H1 (cell line): ENCODE measurements at regions not wholly inside any gene's neighbourhood (a gene's known extent, or its start where the extent isn't known, plus 50 kb on each side); places are given as distances from the start of the nearest gene placed in this dataset.

ENCODE experiments used
- CTCF ChIA-PET: fragments of 300-600 bp; sonication (Branson Sonifier 250); formaldehyde crosslinking; loops from one replicate; lab custom pipeline; 2021; ENCODE audit not compliant: partially characterized antibody; lab: Charles Lee
- POLR2A ChIA-PET: fragments of 300-600 bp; sonication (Branson Sonifier 250); formaldehyde crosslinking; loops from one replicate; lab custom pipeline; 2021; ENCODE audit warnings: inconsistent platforms; ENCODE audit not compliant: partially characterized antibody; lab: Charles Lee
- DNase-seq, 2 experiments: peaks; one replicate each; pipeline versions ENCODE4 v3.0.0 to v3.0.0-alpha.2; 2010 to 2022; ENCODE audit warnings: low spot score in 2 of 2, low read depth in 1 of 2, mixed read lengths in 1 of 2
- FAIRE-seq: peaks from 2 replicates; lab custom pipeline; 2011; peaks lifted over from hg19 to GRCh38; lab: Jason Lieb, UNC
- H2AFZ ChIP-seq: 2 replicates; pipeline ENCODE4 v1.8.1; 2012; ENCODE audit warnings: low read length, inconsistent platforms
- H2AK5ac ChIP-seq: 2 replicates; pipeline ENCODE4 v1.6.1; 2013; ENCODE audit warnings: low read depth, low read length
- H2BK120ac ChIP-seq: replicated peaks from 2 replicates; pipeline ENCODE3; 2013; ENCODE audit warnings: low read depth, low read length, inconsistent platforms
- H2BK12ac ChIP-seq: 2 replicates; pipeline ENCODE4 v1.6.1; 2013; ENCODE audit warnings: low read depth, low read length
- H2BK15ac ChIP-seq: 2 replicates; pipeline ENCODE4 v1.6.1; 2013; ENCODE audit warnings: low read length
- H2BK20ac ChIP-seq: 2 replicates; pipeline ENCODE4 v1.6.1; 2013; ENCODE audit warnings: low read length
- H2BK5ac ChIP-seq: 2 replicates; pipeline ENCODE4 v1.6.1; 2013; ENCODE audit warnings: low read depth, low read length
- H3K14ac ChIP-seq: 2 replicates; pipeline ENCODE4 v1.6.1; 2013; ENCODE audit warnings: inconsistent platforms; ENCODE audit not compliant: insufficient read length
- H3K18ac ChIP-seq: 2 replicates; pipeline ENCODE4 v1.6.1; 2013; ENCODE audit warnings: low read length; ENCODE audit errors: extremely low read depth
- H3K23ac ChIP-seq: 2 replicates; pipeline ENCODE4 v1.6.1; 2013; ENCODE audit warnings: inconsistent platforms; ENCODE audit not compliant: insufficient read length
- H3K23me2 ChIP-seq: 2 replicates; pipeline ENCODE4 v1.6.1; 2013; ENCODE audit warnings: low read depth, low read length
- H3K27ac ChIP-seq: 2 replicates; pipeline ENCODE4 v1.6.1; 2011; ENCODE audit warnings: low read depth, low read length, inconsistent platforms
- H3K27me3 ChIP-seq, 4 experiments: replicated peaks in 1 of 4; 1 replicate in 1 of 4; 2 replicates in 3 of 4; pipeline versions ENCODE4 v1.6.1 to v1.8.1; 2011 to 2013; ENCODE audit warnings: low read length in 3 of 4, mild to moderate bottlenecking in 3 of 4, inconsistent platforms in 2 of 4, mixed read lengths in 2 of 4, moderate library complexity in 1 of 4; ENCODE audit not compliant: control insufficient read depth in 3 of 4, insufficient read depth in 3 of 4; ENCODE audit errors: extremely low read depth in 1 of 4
- H3K36me3 ChIP-seq, 4 experiments: 2 replicates each; pipeline versions ENCODE4 v1.6.1 to v1.8.1; 2011 to 2013; ENCODE audit warnings: mild to moderate bottlenecking in 4 of 4, low read length in 3 of 4, moderate library complexity in 2 of 4, control low read depth in 1 of 4, inconsistent platforms in 1 of 4; ENCODE audit not compliant: insufficient read depth in 4 of 4, control insufficient read depth in 2 of 4
- H3K4ac ChIP-seq: replicated peaks from 2 replicates; pipeline ENCODE3; 2013; ENCODE audit warnings: low read length, low read depth, mixed read lengths, inconsistent platforms; ENCODE audit not compliant: insufficient read length
- H3K4me1 ChIP-seq, 4 experiments: replicated peaks in 1 of 4; 1 replicate in 1 of 4; 2 replicates in 3 of 4; pipeline versions ENCODE4 v1.6.1 to v1.8.1; 2011 to 2013; ENCODE audit warnings: low read length in 3 of 4, inconsistent platforms in 2 of 4, mixed read lengths in 1 of 4; ENCODE audit not compliant: insufficient read depth in 4 of 4, control insufficient read depth in 3 of 4
- H3K4me2 ChIP-seq, 2 experiments: 2 replicates each; pipeline versions ENCODE4 v1.6.1 to v1.8.1; 2011 to 2013; ENCODE audit warnings: low read depth in 2 of 2, low read length in 2 of 2, control low read depth in 1 of 2, inconsistent platforms in 1 of 2, mild to moderate bottlenecking in 1 of 2; ENCODE audit not compliant: insufficient read depth in 1 of 2
- H3K4me3 ChIP-seq, 4 experiments: fragments of 200-600, 300-600 bp in 1 of 4; sonication (generic), shearing (Covaris generic), sonication (Bioruptor Twin) in 1 of 4; 2 replicates each; pipeline versions ENCODE4 v1.5.1 to v1.8.1; 2011 to 2016; ENCODE audit warnings: low read length in 4 of 4, low read depth in 3 of 4, control low read depth in 2 of 4, inconsistent platforms in 2 of 4, mild to moderate bottlenecking in 2 of 4, mixed read lengths in 1 of 4, moderate library complexity in 1 of 4; ENCODE audit not compliant: insufficient read depth in 2 of 4; ENCODE audit errors: extremely low read depth in 1 of 4
- H3K56ac ChIP-seq: replicated peaks from 2 replicates; pipeline ENCODE3; 2013; ENCODE audit warnings: low read depth, mild to moderate bottlenecking, mixed read lengths, low read length, inconsistent platforms; ENCODE audit not compliant: insufficient read length
- H3K79me1 ChIP-seq: 2 replicates; pipeline ENCODE4 v1.6.1; 2013; ENCODE audit warnings: low read depth, low read length, control low read depth
- H3K79me2 ChIP-seq, 2 experiments: 2 replicates each; pipeline versions ENCODE4 v1.6.1 to v1.8.1; 2012 to 2013; ENCODE audit warnings: low read length in 2 of 2, mild to moderate bottlenecking in 2 of 2, inconsistent platforms in 1 of 2; ENCODE audit not compliant: insufficient read depth in 2 of 2, control insufficient read depth in 1 of 2
- H3K9ac ChIP-seq, 4 experiments: replicated peaks in 1 of 4; 1 replicate in 1 of 4; 2 replicates in 3 of 4; pipeline versions ENCODE4 v1.6.1 to v1.8.1; 2011 to 2013; ENCODE audit warnings: low read depth in 3 of 4, low read length in 3 of 4, control low read depth in 2 of 4, mild to moderate bottlenecking in 2 of 4, moderate library complexity in 2 of 4, inconsistent platforms in 1 of 4; ENCODE audit errors: extremely low read depth in 1 of 4
- H3K9me3 ChIP-seq, 2 experiments: 2 replicates each; pipeline versions ENCODE4 v1.6.1 to v1.8.1; 2012 to 2013; ENCODE audit warnings: mild to moderate bottlenecking in 2 of 2, moderate library complexity in 2 of 2, control low read depth in 1 of 2, inconsistent platforms in 1 of 2, low read depth in 1 of 2, low read length in 1 of 2, mixed read lengths in 1 of 2; ENCODE audit not compliant: insufficient read depth in 2 of 2
- H4K20me1 ChIP-seq, 2 experiments: replicated peaks in 1 of 2; 2 replicates each; pipeline versions ENCODE3 to v1.8.1; 2011 to 2013; ENCODE audit warnings: inconsistent platforms in 2 of 2, low read length in 2 of 2, mild to moderate bottlenecking in 1 of 2; ENCODE audit not compliant: insufficient read depth in 2 of 2, control insufficient read depth in 1 of 2
- H4K5ac ChIP-seq: 2 replicates; pipeline ENCODE4 v1.6.1; 2013; ENCODE audit warnings: low read length, low read depth, mixed read lengths, inconsistent platforms; ENCODE audit not compliant: insufficient read length
- H4K8ac ChIP-seq: 2 replicates; pipeline ENCODE4 v1.8.0; 2013; ENCODE audit warnings: mild to moderate bottlenecking, moderate library complexity, low read length, inconsistent platforms; ENCODE audit not compliant: insufficient read depth; ENCODE audit errors: extremely low read depth
- H4K91ac ChIP-seq: replicated peaks from 2 replicates; pipeline ENCODE3; 2013; ENCODE audit warnings: low read length, mixed read lengths, inconsistent platforms; ENCODE audit not compliant: insufficient read length
- CTBP2 ChIP-seq: IDR thresholded peaks from 2 replicates; pipeline ENCODE4 v1.7.0; 2011; ENCODE audit warnings: borderline replicate concordance, mild to moderate bottlenecking, moderate library complexity, mixed read lengths, low read length; ENCODE audit not compliant: insufficient read depth, insufficient read length
- EGR1 ChIP-seq: IDR thresholded peaks from 2 replicates; pipeline ENCODE4 v1.6.1; 2011; ENCODE audit warnings: low read depth, low read length, borderline replicate concordance
- JUND ChIP-seq: IDR thresholded peaks from 2 replicates; pipeline ENCODE4 v1.6.1; 2011; ENCODE audit warnings: mild to moderate bottlenecking, improper control_type of control experiment, low read length
- SIN3A ChIP-seq, 2 experiments: IDR thresholded peaks in 1 of 2; conservative IDR thresholded peaks in 1 of 2; 2 replicates each; pipeline ENCODE4 v1.6.1; 2011 to 2012; ENCODE audit warnings: low read length in 2 of 2, improper control_type of control experiment in 1 of 2, low read depth in 1 of 2, mild to moderate bottlenecking in 1 of 2
- WGBS, 2 experiments: shearing (Covaris generic) in 1 of 2; methylation state at CpG; one replicate each; pipeline versions ENCODE4 v1.1.6 to v1.1.7; 2013 to 2015; ENCODE audit warnings: low lambda C conversion rate in 2 of 2, mixed read lengths in 2 of 2, inconsistent platforms in 1 of 2, low coverage in 1 of 2, missing lambda C conversion rate in 1 of 2; ENCODE audit not compliant: insufficient replicate concordance in 2 of 2, insufficient coverage in 1 of 2, insufficient read length in 1 of 2; ENCODE audit errors: extremely low coverage in 1 of 2, missing lambda C conversion rate in 1 of 2; 5-methylcytosine and 5-hydroxymethylcytosine counted together
- TF ChIP-seq, protein P1 (sequence below): IDR thresholded peaks from 2 replicates; pipeline ENCODE4 v1.6.1; 2011; ENCODE audit warnings: low read depth, mild to moderate bottlenecking, low read length; ENCODE audit not compliant: insufficient read depth

DNA sequence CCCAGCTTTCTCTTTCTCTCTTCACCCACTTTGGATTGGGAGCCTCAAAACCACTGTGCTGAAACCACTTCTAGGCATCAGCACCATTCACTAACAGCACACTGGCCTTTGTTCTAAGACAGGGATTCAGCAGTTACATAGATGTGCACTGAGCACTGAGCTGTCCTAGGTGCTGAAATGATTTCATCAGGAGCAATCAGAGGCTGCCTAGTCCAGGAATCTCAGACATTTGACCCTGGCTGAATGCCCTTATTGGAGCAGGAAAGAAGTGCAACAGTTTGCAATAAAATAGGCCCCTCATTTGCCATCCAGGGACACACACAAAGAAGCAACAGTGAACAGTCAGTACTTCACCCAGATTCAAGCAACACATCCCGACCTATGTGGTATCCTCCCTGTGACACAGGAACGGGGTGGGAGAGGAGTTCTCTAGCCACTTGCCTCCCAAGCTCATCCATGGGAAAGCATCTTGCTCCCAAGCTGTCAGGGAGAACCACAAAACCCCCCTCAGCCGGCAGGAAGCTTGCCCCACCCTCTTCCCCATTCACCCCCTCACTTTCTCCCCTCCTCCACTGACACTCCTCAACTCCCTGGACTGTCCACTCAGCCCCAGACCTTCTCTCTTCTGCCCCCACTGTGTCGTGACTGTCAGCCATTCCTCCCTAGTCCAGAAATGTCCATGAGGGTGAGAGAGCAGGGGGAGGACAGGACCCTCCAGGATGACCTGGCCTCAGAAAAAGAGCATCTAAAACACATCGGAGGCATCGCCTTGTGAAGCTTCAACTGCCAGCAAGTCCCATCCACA is 304.4 kb downstream of the PREX1 start:
- no peaks in the 10 kb centered on the region for H3K23me2 ChIP-seq
- H3K4me1 ChIP-seq, result no peaks in the 10 kb centered on the region
- no peaks in the 10 kb centered on the region for H3K36me3 ChIP-seq
- WGBS, 2 experiments, result 75% methylated on average over 6 of the region's 6 CpGs; no CpG with 5 or more reads in 1 of the 2 experiments
- peak; percentile 81 for FAIRE-seq
- no peak overlapping the region for H4K5ac ChIP-seq
- no peak overlapping the region for H2BK12ac ChIP-seq
- H3K4me2 ChIP-seq, result no peak overlapping the region
- no peak overlapping the region for H3K9ac ChIP-seq
- no peak overlapping the region for H4K91ac ChIP-seq
- H3K9me3 ChIP-seq, result no peaks in the 10 kb centered on the region
- H3K4me3 ChIP-seq, result no peak overlapping the region
- no peak overlapping the region for H3K56ac ChIP-seq
- DNase-seq, result peak in 1 of 2 experiments; percentile 53
- TF ChIP-seq, protein P1, sequence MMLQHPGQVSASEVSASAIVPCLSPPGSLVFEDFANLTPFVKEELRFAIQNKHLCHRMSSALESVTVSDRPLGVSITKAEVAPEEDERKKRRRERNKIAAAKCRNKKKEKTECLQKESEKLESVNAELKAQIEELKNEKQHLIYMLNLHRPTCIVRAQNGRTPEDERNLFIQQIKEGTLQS, result no peak
- TF ChIP-seq CTBP2 (no peak), EGR1 (no peak), JUND (peak; percentile 11; the same call in 1 of the 2 replicates), SIN3A (conservative IDR thresholded peaks at IDR 0.05 in 1 of 2, IDR thresholded peaks at IDR 0.05 in 1 of 2; ENCODE audit: low read depth in 1 of 2, low read length in 2 of 2) (peak; percentile 53 to 54; a peak in 1 of 4 replicates)
- CTCF ChIA-PET, result interaction anchor here (1.7 kb wide), 1 partner anchor 97 kb away, joined by 6 read pairs; no protein-coding TSS in a partner anchor
- no peak overlapping the region for H2AFZ ChIP-seq
- H3K79me1 ChIP-seq, result no peaks in the 10 kb centered on the region
- no peak overlapping the region for H3K14ac ChIP-seq
- no peak overlapping the region for H4K8ac ChIP-seq
- no peak overlapping the region for H2BK20ac ChIP-seq
- H3K4ac ChIP-seq, result no peak overlapping the region
- no peaks in the 10 kb centered on the region for H3K79me2 ChIP-seq
- H3K18ac ChIP-seq, result no peak overlapping the region
- POLR2A ChIA-PET, result no interaction called here
- H3K23ac ChIP-seq, result no peak overlapping the region
- H3K27me3 ChIP-seq, result no peaks in the 10 kb centered on the region
- no peak overlapping the region for H2AK5ac ChIP-seq
- H4K20me1 ChIP-seq, result no peaks in the 10 kb centered on the region
- no peak overlapping the region for H2BK120ac ChIP-seq
- H3K27ac ChIP-seq, result no peak overlapping the region
- H2BK15ac ChIP-seq, result no peak overlapping the region
- no peak overlapping the region for H2BK5ac ChIP-seq
